Large intestine (tissue), 3 donors: ENCODE measurements at regions not wholly inside any gene's neighbourhood (a gene's known extent, or its start where the extent isn't known, plus 50 kb on each side); places are given as distances from the start of the nearest gene placed in this dataset.
A peak's percentile ranks its signal among the peaks of the same experiment; 100 is the strongest.

Experiments
- DNase-seq, 2 donors: peaks; one replicate each; pipeline versions ENCODE4 v3.0.0 to v3.0.0-alpha.2; 2013
- H3K27ac ChIP-seq: one replicate; pipeline ENCODE4 v1.5.1; 2013; ENCODE audit warnings: low read length
- H3K27me3 ChIP-seq: 2 replicates; pipeline ENCODE4 v1.6.1; 2013; ENCODE audit warnings: low read length; ENCODE audit not compliant: control insufficient read depth, insufficient read depth
- H3K36me3 ChIP-seq: 2 replicates; pipeline ENCODE4 v1.6.1; 2013; ENCODE audit warnings: low read length; ENCODE audit not compliant: control insufficient read depth, insufficient read depth
- H3K4me1 ChIP-seq: one replicate; pipeline ENCODE4 v1.6.1; 2013; ENCODE audit warnings: low read length; ENCODE audit not compliant: control insufficient read depth, insufficient read depth
- H3K4me3 ChIP-seq: one replicate; pipeline ENCODE4 v1.5.1; 2013; ENCODE audit warnings: low read length
- H3K9me3 ChIP-seq: one replicate; pipeline ENCODE4 v1.6.1; 2013; ENCODE audit warnings: mild to moderate bottlenecking, low read depth, low read length, moderate library complexity; ENCODE audit not compliant: control insufficient read depth
- WGBS: methylation state at CpG from one replicate; pipeline ENCODE4 v1.1.5; 2013; ENCODE audit warnings: low lambda C conversion rate; ENCODE audit not compliant: insufficient coverage; 5-methylcytosine and 5-hydroxymethylcytosine counted together

- Histone ChIP-seq H3K36me3 (no peaks in the 10 kb centered on the region), H3K27ac (no peak overlapping the region), H3K9me3 (no peaks in the 10 kb centered on the region), H3K4me1 (peaks cover 8% of the 10 kb centered on the region), H3K4me3 (no peak overlapping the region), H3K27me3 (no peaks in the 10 kb centered on the region)
- 81% methylated on average over 2 of the region's 4 CpGs for WGBS
- DNase-seq = no peak
Measured at GRCh38 chr6:53744321-53744720, 50.5 kb upstream of the LRRC1 start.

DNA sequence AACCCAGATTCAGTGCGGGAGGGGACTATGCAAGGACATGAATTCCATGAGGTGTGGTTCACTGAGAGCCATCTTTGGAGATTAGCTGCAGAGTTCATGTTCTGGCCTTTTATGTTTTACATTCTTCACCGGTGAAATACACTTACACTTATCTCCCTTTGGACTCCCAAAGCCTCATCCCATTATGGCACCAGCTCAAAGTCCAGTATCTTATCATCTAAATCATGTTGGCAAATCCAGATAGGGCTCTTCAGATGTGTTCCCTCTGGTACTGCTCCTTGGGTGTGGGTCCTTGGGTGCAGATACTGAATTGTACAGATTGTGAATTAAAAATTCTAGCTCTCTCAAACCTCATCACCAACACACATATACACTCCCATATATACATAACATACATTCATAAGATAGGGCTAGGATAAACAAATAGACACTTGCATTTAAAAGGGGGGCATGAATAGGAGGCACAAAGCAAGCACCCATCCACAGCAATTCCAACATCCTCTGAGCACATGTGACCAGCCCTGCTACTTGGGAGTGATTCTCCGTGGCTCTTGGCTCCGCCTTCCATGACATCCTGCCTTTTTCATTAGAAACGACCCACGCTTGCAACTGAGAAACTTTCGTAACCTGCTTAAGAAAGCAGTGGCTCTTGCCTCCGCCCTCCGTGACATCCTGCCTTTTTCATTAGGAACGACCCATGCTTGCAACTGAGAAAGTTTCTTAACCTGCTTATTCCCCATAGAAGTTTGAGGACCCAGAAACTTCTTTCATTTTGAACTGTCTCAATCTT, 53.6 kb upstream of the LRRC1 start:
- Histone ChIP-seq H3K27ac (peak overlapping the region; percentile 67), H3K27me3 (no peaks in the 10 kb centered on the region), H3K36me3 (no peaks in the 10 kb centered on the region), H3K4me1 (peaks cover 19% of the 10 kb centered on the region), H3K4me3 (no peak overlapping the region), H3K9me3 (no peaks in the 10 kb centered on the region)
- 82% methylated on average over 7 of the region's 10 CpGs for WGBS
- DNase-seq = peak; percentile 70 to 71

- WGBS = 0% methylated on average over 1 of the region's 3 CpGs
- Histone ChIP-seq H3K9me3 (no peaks in the 10 kb centered on the region), H3K4me3 (no peak overlapping the region), H3K4me1 (peaks cover 33% of the 10 kb centered on the region), H3K27ac (peak overlapping the region; percentile 73), H3K27me3 (no peaks in the 10 kb centered on the region), H3K36me3 (no peaks in the 10 kb centered on the region)
- peak; percentile 84 to 91 for DNase-seq
Measured at GRCh38 chr6:53737746-53738145, 57.1 kb upstream of the LRRC1 start.

- WGBS = 100% methylated on average over 3 of the region's 4 CpGs
- Histone ChIP-seq H3K9me3 (no peaks in the 10 kb centered on the region), H3K27me3 (no peaks in the 10 kb centered on the region), H3K36me3 (no peaks in the 10 kb centered on the region), H3K4me3 (no peak overlapping the region), H3K4me1 (peaks cover 27% of the 10 kb centered on the region), H3K27ac (peak overlapping the region; percentile 18)
- no peak for DNase-seq
Measured at GRCh38 chr6:53735896-53736295, 58.9 kb upstream of the LRRC1 start.

GRCh38 chr6:53734473-53735299, 60.1 kb upstream of the LRRC1 start:
- Histone ChIP-seq H3K4me3 (no peak overlapping the region), H3K36me3 (no peaks in the 10 kb centered on the region), H3K27ac (peak overlapping the region; percentile 86), H3K27me3 (no peaks in the 10 kb centered on the region), H3K4me1 (peaks cover 25% of the 10 kb centered on the region), H3K9me3 (no peaks in the 10 kb centered on the region)
- DNase-seq = peak; percentile 82 to 94
- 17% methylated on average over 4 of the region's 13 CpGs for WGBS

- peaks cover 15% of the 10 kb centered on the region for H3K4me1 ChIP-seq
- H3K27ac ChIP-seq = no peak overlapping the region
- no peak for DNase-seq
- no peak overlapping the region for H3K4me3 ChIP-seq
- no peaks in the 10 kb centered on the region for H3K36me3 ChIP-seq
- WGBS = 95% methylated on average over 4 of the region's 5 CpGs
- no peaks in the 10 kb centered on the region for H3K9me3 ChIP-seq
- no peaks in the 10 kb centered on the region for H3K27me3 ChIP-seq
Measured at GRCh38 chr6:53731866-53732636, 62.8 kb upstream of the LRRC1 start.

GRCh38 chr6:53730767-53731166, 64.0 kb upstream of the LRRC1 start:
- no peaks in the 10 kb centered on the region for H3K27me3 ChIP-seq
- no peaks in the 10 kb centered on the region for H3K9me3 ChIP-seq
- H3K4me3 ChIP-seq = no peak overlapping the region
- DNase-seq = no peak
- no peaks in the 10 kb centered on the region for H3K36me3 ChIP-seq
- no peak overlapping the region for H3K27ac ChIP-seq
- H3K4me1 ChIP-seq = peaks cover 10% of the 10 kb centered on the region

DNA sequence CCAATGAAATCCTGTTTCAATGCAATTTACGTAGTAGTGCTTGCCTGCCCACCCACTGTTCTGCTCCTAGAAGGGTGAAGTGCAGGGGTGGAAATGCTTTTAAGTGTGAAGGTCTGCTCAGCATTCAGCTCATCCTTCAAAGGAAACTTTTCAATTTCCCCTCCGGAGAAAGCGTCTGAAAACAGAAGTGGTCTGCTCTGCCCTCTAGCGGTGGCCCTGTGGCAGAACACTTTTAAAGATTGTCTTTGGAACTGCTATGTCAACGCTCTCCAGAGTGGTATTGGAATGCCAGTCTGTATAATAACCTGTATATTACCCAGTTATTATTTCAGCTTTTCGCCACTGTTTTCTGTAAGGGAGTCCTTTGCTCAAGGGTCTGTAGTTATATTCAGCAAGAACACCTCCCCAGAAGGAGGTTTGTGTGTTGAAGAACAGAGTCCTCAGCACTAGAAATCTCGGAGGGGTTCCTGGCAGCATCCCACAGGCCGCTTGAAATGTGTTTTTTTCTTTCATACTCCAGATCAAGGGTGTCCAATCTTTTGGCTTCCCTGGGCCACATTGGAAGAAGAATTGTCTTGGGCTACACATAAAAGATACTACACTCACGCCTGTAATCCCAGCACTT, 63.1 kb upstream of the KLHL31 start:
- Histone ChIP-seq H3K27ac (no peak overlapping the region), H3K27me3 (no peaks in the 10 kb centered on the region), H3K4me3 (no peak overlapping the region), H3K9me3 (no peaks in the 10 kb centered on the region), H3K4me1 (peaks cover 7% of the 10 kb centered on the region), H3K36me3 (no peaks in the 10 kb centered on the region)
- peak in 1 of 2 donors; percentile 49 for DNase-seq
- no CpG with 5 or more reads among the region's 9 CpGs for WGBS

DNA sequence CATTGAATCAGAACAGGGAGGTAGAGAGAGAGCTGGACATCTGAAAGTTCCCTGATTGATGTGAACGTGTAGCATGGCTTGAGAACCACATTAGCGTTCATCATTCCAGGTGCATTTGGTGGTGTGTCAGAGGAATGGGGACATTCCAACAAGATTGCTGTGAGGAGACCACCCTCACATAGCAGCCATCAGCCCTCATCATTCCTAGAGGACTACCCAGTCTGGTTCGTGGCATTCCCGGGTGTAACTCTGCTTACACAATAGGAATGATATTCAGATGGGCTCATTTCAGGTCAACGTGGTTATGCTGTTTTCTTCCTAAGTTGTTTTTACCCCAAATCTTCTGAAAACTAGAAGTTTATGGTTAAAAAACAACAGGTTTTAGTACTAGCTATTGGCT, 62.2 kb upstream of the KLHL31 start:
- no peak overlapping the region for H3K27ac ChIP-seq
- 67% methylated on average over 1 of the region's 5 CpGs for WGBS

More for the DNA sequence above, 62.2 kb upstream of the KLHL31 start:
- no peak for DNase-seq
- Histone ChIP-seq H3K4me1 (peaks cover 7% of the 10 kb centered on the region), H3K36me3 (no peaks in the 10 kb centered on the region), H3K27me3 (no peaks in the 10 kb centered on the region), H3K4me3 (no peak overlapping the region), H3K9me3 (no peaks in the 10 kb centered on the region)
